Neutrophil (primary cell): ENCODE measurements at regions not wholly inside any gene's neighbourhood (a gene's known extent, or its start where the extent isn't known, plus 50 kb on each side); places are given as distances from the start of the nearest gene placed in this dataset.

ENCODE experiments used
- H3K27ac ChIP-seq: fragments of 200-600 bp; sonication (generic); 2 replicates; pipeline ENCODE4 v1.5.1; 2016; ENCODE audit warnings: mild to moderate bottlenecking, moderate library complexity
- H3K27me3 ChIP-seq: fragments of 200-600 bp; sonication (generic); 2 replicates; pipeline ENCODE4 v1.6.0; 2016; ENCODE audit warnings: mild to moderate bottlenecking
- H3K36me3 ChIP-seq: fragments of 200-600 bp; sonication (generic); 2 replicates; pipeline ENCODE4 v1.5.1; 2017
- H3K4me1 ChIP-seq, 2 experiments: fragments of 200-600 bp in 1 of 2; sonication (generic) in 1 of 2; 1 replicate in 1 of 2; 2 replicates in 1 of 2; pipeline versions ENCODE4 v1.5.1 to v1.6.1; 2013 to 2016; ENCODE audit warnings: low read depth in 1 of 2, low read length in 1 of 2, mild to moderate bottlenecking in 1 of 2, moderate library complexity in 1 of 2; ENCODE audit not compliant: control insufficient read depth in 1 of 2, insufficient read depth in 1 of 2
- H3K4me3 ChIP-seq, 2 experiments: fragments of 200-600 bp in 1 of 2; sonication (generic) in 1 of 2; 1 replicate in 1 of 2; 2 replicates in 1 of 2; pipeline ENCODE4 v1.5.1; 2013 to 2016; ENCODE audit warnings: low read depth in 1 of 2, low read length in 1 of 2, mild to moderate bottlenecking in 1 of 2, moderate library complexity in 1 of 2
- H3K9me3 ChIP-seq: fragments of 200-600 bp; sonication (generic); 2 replicates; pipeline ENCODE4 v1.5.1; 2016
- CTCF ChIP-seq: fragments of 200-600 bp; sonication (generic); IDR thresholded peaks from 2 replicates; pipeline ENCODE4 v1.5.1; 2016; ENCODE audit warnings: antibody characterized with exemption

- Histone ChIP-seq H3K4me1 (no peaks in the 10 kb centered on the region), H3K27me3 (no peaks in the 10 kb centered on the region), H3K27ac (no peak overlapping the region), H3K36me3 (no peaks in the 10 kb centered on the region), H3K9me3 (no peaks in the 10 kb centered on the region), H3K4me3 (no peak overlapping the region)
- TF ChIP-seq CTCF = no peak
Measured at GRCh38 chr5:3364941-3365340, 230.7 kb upstream of the IRX1 start.

DNA sequence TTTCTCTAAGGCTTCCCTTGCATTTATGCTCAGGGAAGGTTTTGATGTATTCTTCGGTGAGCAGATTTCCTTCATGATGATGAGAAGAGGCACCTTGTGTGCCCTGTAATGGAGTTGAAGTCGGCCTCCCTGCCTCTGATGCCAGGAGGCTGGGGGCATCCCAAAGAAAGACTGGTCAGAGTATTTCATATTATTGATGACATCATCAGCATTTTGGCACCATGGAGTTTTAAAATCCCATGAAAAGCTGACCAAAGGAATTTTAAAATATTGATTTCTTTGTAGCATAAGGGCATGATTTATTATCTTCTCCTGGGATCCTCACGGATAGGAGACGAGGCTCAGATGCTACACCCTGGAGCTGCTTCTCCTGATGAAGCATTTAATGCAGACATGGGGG is 231.2 kb upstream of the IRX1 start:
- Histone ChIP-seq H3K4me3 (no peak overlapping the region), H3K9me3 (no peaks in the 10 kb centered on the region), H3K27me3 (no peaks in the 10 kb centered on the region), H3K27ac (no peak overlapping the region), H3K4me1 (no peaks in the 10 kb centered on the region), H3K36me3 (no peaks in the 10 kb centered on the region)
- no peak for TF ChIP-seq CTCF

- H3K36me3 ChIP-seq = no peaks in the 10 kb centered on the region
- no peak overlapping the region for H3K27ac ChIP-seq
- no peaks in the 10 kb centered on the region for H3K9me3 ChIP-seq
- no peaks in the 10 kb centered on the region for H3K27me3 ChIP-seq
- H3K4me3 ChIP-seq = no peak overlapping the region
- no peak for TF ChIP-seq CTCF
- no peaks in the 10 kb centered on the region for H3K4me1 ChIP-seq
Measured at GRCh38 chr5:3362606-3362910, 233.1 kb upstream of the IRX1 start.

DNA sequence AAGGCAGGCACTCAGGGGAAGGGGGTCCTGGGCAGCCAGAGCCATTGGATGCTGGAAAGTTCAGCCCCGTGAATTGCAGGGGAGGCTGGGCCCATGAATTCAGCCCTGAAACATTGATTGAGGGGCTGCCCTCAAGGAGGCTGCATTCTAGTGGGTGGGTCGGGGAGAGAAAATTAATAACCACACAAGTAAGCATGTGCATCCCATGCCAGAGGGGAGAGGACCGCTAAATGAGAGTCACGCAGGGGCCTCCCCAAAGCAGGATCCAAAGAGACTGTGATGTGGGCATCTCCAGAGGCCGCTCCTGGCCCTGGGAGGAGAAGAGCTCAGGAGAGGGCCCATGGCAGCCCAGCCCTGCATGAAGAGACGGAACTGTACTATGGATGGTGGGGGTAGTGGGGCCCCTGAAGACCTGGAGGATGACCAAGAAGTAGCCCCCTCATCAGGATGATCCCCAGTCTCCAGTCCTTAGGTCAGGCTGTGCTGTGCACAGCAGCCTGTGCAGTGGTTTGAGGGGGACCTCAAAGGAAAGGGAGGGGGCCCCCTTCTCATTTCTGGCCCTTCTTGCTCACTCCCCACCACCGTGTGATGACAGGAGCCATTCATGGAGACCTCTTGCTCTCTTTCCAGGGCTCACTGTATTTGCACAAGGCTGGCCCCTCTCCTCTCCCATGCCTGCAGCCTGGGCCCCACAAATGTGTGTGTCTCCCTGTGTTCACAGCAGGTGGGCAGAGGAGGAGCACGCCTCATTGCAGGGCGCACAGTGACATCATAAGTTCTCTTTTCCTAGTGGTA is 233.6 kb upstream of the IRX1 start:
- Histone ChIP-seq H3K9me3 (no peaks in the 10 kb centered on the region), H3K4me1 (no peaks in the 10 kb centered on the region), H3K36me3 (no peaks in the 10 kb centered on the region), H3K27me3 (no peaks in the 10 kb centered on the region), H3K27ac (no peak overlapping the region), H3K4me3 (no peak overlapping the region)
- TF ChIP-seq CTCF = no peak

DNA sequence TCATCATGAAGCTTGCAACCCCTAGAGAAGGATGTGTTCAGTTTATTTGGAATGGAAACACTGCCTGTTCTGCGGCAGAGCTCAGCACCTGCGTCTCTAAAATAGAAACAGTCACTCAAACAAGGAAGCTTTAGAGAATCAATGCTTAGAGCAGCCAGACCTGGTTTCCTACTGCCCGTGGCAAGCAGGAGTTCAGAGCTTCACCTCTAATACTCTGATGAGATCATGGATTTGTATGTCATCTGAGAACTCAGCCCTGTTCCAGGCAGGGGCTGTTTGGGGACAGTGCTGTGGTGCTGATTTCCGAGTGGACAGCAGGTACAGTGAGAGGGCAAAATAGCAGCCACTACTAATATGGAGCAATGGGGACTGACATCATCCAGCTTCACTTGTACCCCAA is 236.0 kb upstream of the IRX1 start:
- Histone ChIP-seq H3K4me3 (no peak overlapping the region), H3K9me3 (no peaks in the 10 kb centered on the region), H3K4me1 (no peaks in the 10 kb centered on the region), H3K27ac (no peak overlapping the region), H3K27me3 (no peaks in the 10 kb centered on the region), H3K36me3 (no peaks in the 10 kb centered on the region)
- TF ChIP-seq CTCF = no peak
